NCI-H748 (cell line): ENCODE measurements at regions not wholly inside any gene's neighbourhood (a gene's known extent, or its start where the extent isn't known, plus 50 kb on each side); places are given as distances from the start of the nearest gene placed in this dataset.

Source experiments
- DNase-seq: peaks from one replicate; lab custom pipeline; 2025; ENCODE audit not compliant: unreplicated experiment; lab: John Stamatoyannopoulos, UW

- no peak for DNase-seq
Measured at GRCh38 chr1:239268007-239268406, 118.4 kb upstream of the CHRM3 start.

GRCh38 chr1:239263801-239264200, 122.6 kb upstream of the CHRM3 start:
- DNase-seq = no peak

GRCh38 chr1:239262538-239262937, 123.8 kb upstream of the CHRM3 start:
- no peak for DNase-seq

GRCh38 chr1:239261521-239261920, 124.8 kb upstream of the CHRM3 start:
- DNase-seq = no peak

GRCh38 chr1:239260842-239261241, 125.5 kb upstream of the CHRM3 start:
- DNase-seq = no peak

- no peak for DNase-seq
Measured at GRCh38 chr1:239255628-239256160, 130.7 kb upstream of the CHRM3 start.

- no peak for DNase-seq
Measured at GRCh38 chr1:239254999-239255398, 131.4 kb upstream of the CHRM3 start.

- DNase-seq = no peak
Measured at GRCh38 chr1:239253032-239253431, 133.3 kb upstream of the CHRM3 start.

GRCh38 chr1:239250353-239251035, 135.9 kb upstream of the CHRM3 start:
- no peak for DNase-seq

GRCh38 chr1:239247285-239247684, 139.1 kb upstream of the CHRM3 start:
- no peak for DNase-seq

GRCh38 chr1:239244084-239244483, 142.3 kb upstream of the CHRM3 start:
- no peak for DNase-seq

- no peak for DNase-seq
Measured at GRCh38 chr1:239243006-239243405, 143.4 kb upstream of the CHRM3 start.

- no peak for DNase-seq
Measured at GRCh38 chr1:239242404-239242803, 144.0 kb upstream of the CHRM3 start.

GRCh38 chr1:239240736-239241135, 145.6 kb upstream of the CHRM3 start:
- no peak for DNase-seq

GRCh38 chr1:239239529-239239928, 146.8 kb upstream of the CHRM3 start:
- no peak for DNase-seq

- no peak for DNase-seq
Measured at GRCh38 chr1:239237912-239238311, 148.5 kb upstream of the CHRM3 start.

- no peak for DNase-seq
Measured at GRCh38 chr1:239233626-239234025, 152.7 kb upstream of the CHRM3 start.

GRCh38 chr1:239232921-239233320, 153.4 kb upstream of the CHRM3 start:
- no peak for DNase-seq

- DNase-seq = no peak
Measured at GRCh38 chr1:239228451-239228850, 157.9 kb upstream of the CHRM3 start.

GRCh38 chr1:239225396-239225795, 161.0 kb upstream of the CHRM3 start:
- DNase-seq = no peak

- no peak for DNase-seq
Measured at GRCh38 chr1:239224100-239224499, 162.3 kb upstream of the CHRM3 start.

- no peak for DNase-seq
Measured at GRCh38 chr1:239222999-239223398, 163.4 kb upstream of the CHRM3 start.

- no peak for DNase-seq
Measured at GRCh38 chr1:239221656-239222055, 164.7 kb upstream of the CHRM3 start.
